GM12865 (cell line): ENCODE measurements at regions not wholly inside any gene's neighbourhood (a gene's known extent, or its start where the extent isn't known, plus 50 kb on each side); places are given as distances from the start of the nearest gene placed in this dataset.
A peak's percentile ranks its signal among the peaks of the same experiment; 100 is the strongest.

Experiments
- DNase-seq: peaks from one replicate; pipeline ENCODE4 v3.0.0; 2010; ENCODE audit warnings: low read depth
- H3K4me3 ChIP-seq: 2 replicates; pipeline ENCODE4 v1.5.1; 2011; ENCODE audit warnings: mild to moderate bottlenecking, low read depth, low read length, control low read depth
- CTCF ChIP-seq: IDR thresholded peaks from 2 replicates; pipeline ENCODE4 v1.5.1; 2011; ENCODE audit warnings: low read length, control low read depth, low read depth, inconsistent platforms; ENCODE audit not compliant: insufficient read depth; ENCODE audit errors: missing control alignments

GRCh38 chr2:221103930-221104329 is 468.2 kb downstream of the EPHA4 start:
- DNase-seq: no peak
- no peak for TF ChIP-seq CTCF
- H3K4me3 ChIP-seq: no peak overlapping the region

GRCh38 chr2:221104361-221104811 is 467.7 kb downstream of the EPHA4 start:
- no peak overlapping the region for H3K4me3 ChIP-seq
- peak; percentile 37 for DNase-seq
- TF ChIP-seq CTCF: no peak

- no peak for TF ChIP-seq CTCF
- no peak overlapping the region for H3K4me3 ChIP-seq
- DNase-seq: no peak
These were observed 465.9 kb downstream of the EPHA4 start for GRCh38 chr2:221106241-221106640.

- no peak for TF ChIP-seq CTCF
- no peak overlapping the region for H3K4me3 ChIP-seq
- no peak for DNase-seq
These were observed 464.7 kb downstream of the EPHA4 start for GRCh38 chr2:221107424-221107823.

GRCh38 chr2:221109552-221109951 is 462.6 kb downstream of the EPHA4 start:
- no peak overlapping the region for H3K4me3 ChIP-seq
- no peak for DNase-seq
- TF ChIP-seq CTCF: no peak

- DNase-seq: no peak
- no peak for TF ChIP-seq CTCF
- no peak overlapping the region for H3K4me3 ChIP-seq
These were observed 460.4 kb downstream of the EPHA4 start for GRCh38 chr2:221111739-221112138.

- DNase-seq: no peak
- TF ChIP-seq CTCF: no peak
These were observed 459.4 kb downstream of the EPHA4 start for GRCh38 chr2:221112744-221113143.

More at GRCh38 chr2:221112744-221113143, 459.4 kb downstream of the EPHA4 start:
- H3K4me3 ChIP-seq: no peak overlapping the region
